Peyer's patch (tissue), 4 donors: ENCODE measurements at regions not wholly inside any gene's neighbourhood (a gene's known extent, or its start where the extent isn't known, plus 50 kb on each side); places are given as distances from the start of the nearest gene placed in this dataset.

Experiments used
- CTCF ChIP-seq, 6 experiments: fragments of 450-650 bp in 4 of 6; fragments of 200-600 bp in 2 of 6; sonication (generic) in 1 of 6; IDR thresholded peaks; one replicate each; pipeline ENCODE4 v1.5.1; 2017 to 2019; ENCODE audit warnings: antibody characterized with exemption in 6 of 6, mild to moderate bottlenecking in 3 of 6, moderate library complexity in 1 of 6
- POLR2A ChIP-seq, 2 donors: fragments of 450-650 bp; IDR thresholded peaks; one replicate each; pipeline ENCODE4 v1.5.1; 2017; ENCODE audit warnings: antibody characterized with exemption in 2 of 2, mild to moderate bottlenecking in 2 of 2, moderate library complexity in 2 of 2

- no peak for TF ChIP-seq CTCF (IDR thresholded peaks at IDR 0.05)
- TF ChIP-seq POLR2A (IDR thresholded peaks at IDR 0.05): no peak
Measured at GRCh38 chr15:96162322-96162721, 168.2 kb upstream of the NR2F2 start.
